HG02885 (cell line): ENCODE measurements at regions not wholly inside any gene's neighbourhood (a gene's known extent, or its start where the extent isn't known, plus 50 kb on each side); places are given as distances from the start of the nearest gene placed in this dataset.

ENCODE experiments used
- ATAC-seq: cut with Tn5 transposase; IDR thresholded peaks from one replicate; pipeline ENCODE4 v1.9.1; 2021; ENCODE audit warnings: mild to moderate bottlenecking; ENCODE audit not compliant: unreplicated experiment, poor library complexity

GRCh38 chr15:95716708-95717107, 613.8 kb upstream of the NR2F2 start:
- no peak for ATAC-seq

GRCh38 chr15:95718441-95718840, 612.1 kb upstream of the NR2F2 start:
- ATAC-seq, result no peak

- no peak for ATAC-seq
Measured at GRCh38 chr15:95724908-95725633, 605.4 kb upstream of the NR2F2 start.

GRCh38 chr15:95726891-95727290, 603.6 kb upstream of the NR2F2 start:
- no peak for ATAC-seq

- ATAC-seq, result no peak
Measured at GRCh38 chr15:95733931-95734330, 596.6 kb upstream of the NR2F2 start.

DNA sequence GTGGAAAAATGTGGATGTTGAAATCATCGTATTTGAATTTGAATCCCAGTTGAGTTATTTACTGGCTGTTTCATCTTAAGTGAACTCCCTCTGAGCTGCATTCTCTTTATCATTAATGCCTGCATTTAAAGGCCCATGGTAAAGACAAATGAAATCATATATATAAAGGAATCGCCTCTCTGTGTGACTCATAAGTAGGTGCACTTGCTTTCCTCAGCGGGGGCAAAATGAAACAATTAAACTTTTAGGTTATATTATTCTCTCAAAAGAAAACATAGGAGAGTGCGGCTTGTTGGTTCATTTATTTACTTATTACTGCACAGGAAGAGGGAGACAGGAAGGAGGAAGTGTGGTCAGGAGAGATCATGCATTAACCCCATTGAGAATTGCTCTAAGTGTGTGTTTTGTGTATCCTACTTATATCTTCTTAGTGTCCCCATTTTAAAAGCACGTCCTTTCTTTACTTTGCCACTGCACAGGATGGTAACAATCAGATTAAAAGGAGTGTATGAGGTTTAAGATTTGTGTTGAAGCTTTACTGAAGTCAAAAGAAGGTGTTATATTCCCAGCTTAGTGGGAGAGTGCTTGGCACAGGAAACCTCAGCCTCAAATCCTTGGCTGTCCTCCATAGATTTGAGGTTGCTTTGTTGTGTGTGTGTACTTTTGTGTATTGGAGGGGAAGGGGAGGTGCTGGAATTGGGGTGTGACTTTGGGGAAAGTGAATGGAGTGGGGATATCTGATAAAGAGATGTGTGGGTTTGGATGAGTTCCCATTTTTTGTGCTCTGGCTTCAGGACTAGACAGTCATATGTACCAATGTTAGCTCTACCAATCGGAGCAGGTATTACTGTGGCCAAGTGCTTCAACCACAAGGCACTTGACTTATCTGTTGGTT, 595.8 kb upstream of the NR2F2 start:
- no peak for ATAC-seq

DNA sequence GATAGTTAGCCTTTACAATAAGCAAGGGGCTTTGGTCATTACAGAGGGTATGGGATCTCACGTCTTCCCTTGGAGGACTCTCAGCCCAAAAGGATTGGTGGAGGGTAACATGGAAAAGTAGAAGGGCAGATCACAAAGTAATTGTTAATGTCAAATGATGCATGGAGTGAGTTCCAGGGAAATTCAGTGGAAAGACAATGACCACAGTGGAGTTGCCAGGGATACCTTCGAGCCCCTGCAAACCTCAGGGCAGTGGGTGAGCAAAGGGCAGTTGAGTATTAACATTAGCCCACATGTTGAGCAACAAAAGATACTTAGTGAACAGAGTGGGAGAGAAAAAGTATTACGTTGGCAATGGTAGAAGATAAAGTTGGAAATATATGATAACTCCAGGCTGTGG, 593.4 kb upstream of the NR2F2 start:
- ATAC-seq, result no peak

- no peak for ATAC-seq
Measured at GRCh38 chr15:95739131-95739530, 591.4 kb upstream of the NR2F2 start.

- no peak for ATAC-seq
Measured at GRCh38 chr15:95741830-95742229, 588.7 kb upstream of the NR2F2 start.

GRCh38 chr15:95742256-95742655, 588.2 kb upstream of the NR2F2 start:
- ATAC-seq, result no peak

DNA sequence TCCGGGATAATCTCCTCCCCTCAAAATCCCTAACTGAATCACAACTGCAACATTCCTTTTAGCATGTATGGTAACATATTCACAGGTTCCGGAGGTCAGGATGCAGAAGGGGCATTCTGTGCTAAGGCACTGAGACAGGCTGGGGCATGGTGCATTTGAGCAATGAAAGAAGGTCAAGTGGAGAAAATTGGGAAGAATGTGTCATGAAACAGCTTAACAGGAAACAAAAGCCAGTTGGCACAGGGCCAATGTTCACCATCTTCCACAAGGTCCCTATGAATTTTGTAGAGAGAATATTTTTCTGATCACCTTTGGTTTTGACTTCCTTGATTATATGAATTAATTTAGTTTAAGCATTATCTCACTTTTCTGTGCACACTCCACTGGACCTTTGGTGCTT, 587.7 kb upstream of the NR2F2 start:
- no peak for ATAC-seq

GRCh38 chr15:95757171-95757570, 573.3 kb upstream of the NR2F2 start:
- no peak for ATAC-seq

- no peak for ATAC-seq
Measured at GRCh38 chr15:95758451-95758850, 572.0 kb upstream of the NR2F2 start.

GRCh38 chr15:95758851-95759250, 571.6 kb upstream of the NR2F2 start:
- no peak for ATAC-seq

DNA sequence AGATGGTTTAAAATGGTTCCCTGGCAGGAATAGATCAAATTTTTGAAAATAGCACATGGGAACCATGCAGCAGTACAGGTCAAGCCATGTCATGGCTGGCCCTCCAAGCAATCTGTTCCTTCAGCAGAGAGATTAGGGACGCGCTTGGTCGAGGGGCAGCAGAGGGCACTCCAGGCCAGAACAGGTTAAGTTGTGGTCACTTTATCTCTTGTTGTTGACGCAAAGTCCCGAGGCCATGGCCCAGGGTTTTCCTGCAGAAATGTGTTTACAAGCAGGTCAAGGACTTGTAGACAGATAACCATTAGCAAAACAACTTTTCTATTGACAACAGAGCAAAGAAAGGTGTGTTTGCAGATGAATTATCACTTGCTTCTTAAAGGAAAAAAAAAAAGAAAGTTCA, 570.0 kb upstream of the NR2F2 start:
- ATAC-seq, result no peak

GRCh38 chr15:95761501-95762165, 568.9 kb upstream of the NR2F2 start:
- ATAC-seq, result no peak

- ATAC-seq, result no peak
Measured at GRCh38 chr15:95763426-95763825, 567.1 kb upstream of the NR2F2 start.

GRCh38 chr15:95765161-95765560, 565.3 kb upstream of the NR2F2 start:
- ATAC-seq, result no peak

GRCh38 chr15:95770196-95770595, 560.3 kb upstream of the NR2F2 start:
- ATAC-seq, result no peak

DNA sequence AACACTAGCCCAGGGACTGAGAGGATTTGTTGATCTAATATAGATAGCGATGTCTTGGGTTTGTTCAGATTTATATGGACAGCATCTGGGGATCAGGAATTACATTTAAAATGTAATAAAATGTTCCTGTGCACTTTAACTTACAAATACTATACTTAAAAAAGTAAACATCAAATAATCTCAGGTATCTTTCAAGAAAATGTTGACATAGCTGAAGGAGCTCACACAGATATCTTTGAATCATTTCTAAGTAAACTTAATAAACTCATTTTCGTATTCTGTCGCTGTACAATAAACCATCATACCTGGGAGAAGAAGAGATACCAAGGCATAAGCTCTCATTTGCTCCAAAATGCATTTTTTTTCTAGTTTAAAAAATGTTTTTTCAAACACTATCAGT, 557.5 kb upstream of the NR2F2 start:
- no peak for ATAC-seq

DNA sequence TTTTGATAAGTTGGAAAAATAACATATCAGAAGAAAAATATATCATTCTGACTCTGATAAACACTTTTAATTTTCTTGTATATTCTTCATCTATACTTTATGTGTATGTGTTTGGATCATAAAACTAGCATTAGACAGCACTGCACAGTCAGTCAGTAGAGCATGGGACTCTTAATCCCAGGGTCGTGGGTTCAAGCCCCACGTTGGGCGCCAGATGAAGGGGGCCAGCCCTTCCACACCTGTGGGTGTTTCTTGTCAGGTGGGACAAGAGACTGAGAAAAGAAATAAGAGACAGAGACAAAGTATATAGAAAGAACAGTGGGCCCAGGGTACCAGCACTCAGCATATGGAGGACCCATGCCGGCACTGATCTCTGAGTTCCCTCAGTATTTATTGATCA, 546.0 kb upstream of the NR2F2 start:
- ATAC-seq, result no peak
